T-helper 1 cell treated with Interleukin-12 subunit alpha and Interleukin-12 subunit beta and Interleukin-4 antibody, amounts not matched to agents 30 μg/mL and 1 μg/mL, for 36 hours (primary cell): ENCODE measurements at regions not wholly inside any gene's neighbourhood (a gene's known extent, or its start where the extent isn't known, plus 50 kb on each side); places are given as distances from the start of the nearest gene placed in this dataset.

Experiments
- H3K27ac Mint-ChIP-seq: one replicate; pipeline ENCODE4 v1.8.0; 2021; ENCODE audit warnings: mild to moderate bottlenecking, mixed read lengths
- H3K27me3 Mint-ChIP-seq: one replicate; pipeline ENCODE4 v1.8.0; 2021; ENCODE audit warnings: low read depth, mixed read lengths
- H3K36me3 Mint-ChIP-seq: one replicate; pipeline ENCODE4 v1.8.0; 2021; ENCODE audit warnings: low read depth, mixed read lengths
- H3K4me1 Mint-ChIP-seq: one replicate; pipeline ENCODE4 v1.8.0; 2021; ENCODE audit warnings: low read depth, mixed read lengths
- H3K4me3 Mint-ChIP-seq: one replicate; pipeline ENCODE4 v1.8.0; 2021; ENCODE audit warnings: mild to moderate bottlenecking, moderate library complexity, mixed read lengths
- H3K9me3 Mint-ChIP-seq: one replicate; pipeline ENCODE4 v1.8.0; 2021; ENCODE audit warnings: mixed read lengths

DNA sequence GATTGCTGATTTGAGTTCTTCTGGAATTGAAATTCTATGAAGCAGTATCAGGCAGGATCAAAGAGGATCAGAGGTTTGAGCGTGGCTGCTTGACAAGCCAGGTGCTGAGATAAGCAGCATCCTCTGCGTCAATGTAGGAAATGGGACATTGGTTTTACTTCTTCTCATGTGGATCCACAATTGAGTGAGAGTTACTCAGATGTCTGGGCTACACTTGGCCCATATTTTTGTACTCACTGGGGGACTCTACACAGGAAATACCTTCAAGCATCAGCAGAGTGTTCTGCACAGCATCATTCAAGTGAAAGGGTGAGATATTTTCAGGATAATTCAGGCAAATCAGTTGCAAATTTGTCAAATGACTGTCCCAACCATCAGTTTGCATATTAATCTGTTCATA lies 613.9 kb upstream of the ARID1B start:
- no peak overlapping the region for H3K4me3 Mint-ChIP-seq
- no peaks in the 10 kb centered on the region for H3K36me3 Mint-ChIP-seq
- H3K4me1 Mint-ChIP-seq, result peaks cover 10% of the 10 kb centered on the region
- peaks cover 3% of the 10 kb centered on the region for H3K27me3 Mint-ChIP-seq
- no peak overlapping the region for H3K27ac Mint-ChIP-seq
- H3K9me3 Mint-ChIP-seq, result no peaks in the 10 kb centered on the region

- Mint-ChIP-seq H3K9me3 (no peaks in the 10 kb centered on the region), H3K4me3 (no peak overlapping the region), H3K27ac (no peak overlapping the region), H3K27me3 (no peaks in the 10 kb centered on the region), H3K36me3 (no peaks in the 10 kb centered on the region), H3K4me1 (peaks cover 4% of the 10 kb centered on the region)
Observed at GRCh38 chr6:156161471-156161870, 615.7 kb upstream of the ARID1B start.

GRCh38 chr6:156160795-156161165 lies 616.4 kb upstream of the ARID1B start:
- H3K36me3 Mint-ChIP-seq, result no peaks in the 10 kb centered on the region
- H3K9me3 Mint-ChIP-seq, result no peaks in the 10 kb centered on the region
- H3K27ac Mint-ChIP-seq, result no peak overlapping the region
- peaks cover 4% of the 10 kb centered on the region for H3K4me1 Mint-ChIP-seq
- no peaks in the 10 kb centered on the region for H3K27me3 Mint-ChIP-seq
- H3K4me3 Mint-ChIP-seq, result no peak overlapping the region

GRCh38 chr6:156160007-156160794 lies 617.0 kb upstream of the ARID1B start:
- Mint-ChIP-seq H3K9me3 (no peaks in the 10 kb centered on the region), H3K27ac (no peak overlapping the region), H3K27me3 (no peaks in the 10 kb centered on the region), H3K36me3 (no peaks in the 10 kb centered on the region), H3K4me3 (no peak overlapping the region), H3K4me1 (peaks cover 4% of the 10 kb centered on the region)

- Mint-ChIP-seq H3K27ac (no peak overlapping the region), H3K36me3 (no peaks in the 10 kb centered on the region), H3K27me3 (no peaks in the 10 kb centered on the region), H3K4me3 (no peak overlapping the region), H3K9me3 (no peaks in the 10 kb centered on the region), H3K4me1 (no peaks in the 10 kb centered on the region)
Observed at GRCh38 chr6:156154896-156155295, 622.3 kb upstream of the ARID1B start.

- Mint-ChIP-seq H3K36me3 (no peaks in the 10 kb centered on the region), H3K27me3 (no peaks in the 10 kb centered on the region), H3K9me3 (peaks cover 16% of the 10 kb centered on the region), H3K4me3 (no peak overlapping the region), H3K4me1 (no peaks in the 10 kb centered on the region), H3K27ac (no peak overlapping the region)
Observed at GRCh38 chr6:156150391-156150790, 626.8 kb upstream of the ARID1B start.

- H3K4me3 Mint-ChIP-seq, result no peak overlapping the region
- H3K27me3 Mint-ChIP-seq, result no peaks in the 10 kb centered on the region
- no peaks in the 10 kb centered on the region for H3K4me1 Mint-ChIP-seq
- H3K9me3 Mint-ChIP-seq, result peaks cover 48% of the 10 kb centered on the region
- H3K36me3 Mint-ChIP-seq, result peaks cover 3% of the 10 kb centered on the region
- H3K27ac Mint-ChIP-seq, result no peak overlapping the region
Observed at GRCh38 chr6:156146891-156147290, 630.3 kb upstream of the ARID1B start.

- Mint-ChIP-seq H3K4me3 (no peak overlapping the region), H3K27ac (no peak overlapping the region), H3K27me3 (no peaks in the 10 kb centered on the region), H3K9me3 (peaks cover 25% of the 10 kb centered on the region), H3K36me3 (no peaks in the 10 kb centered on the region), H3K4me1 (no peaks in the 10 kb centered on the region)
Observed at GRCh38 chr6:156131221-156131903, 645.8 kb upstream of the ARID1B start.

- Mint-ChIP-seq H3K4me1 (no peaks in the 10 kb centered on the region), H3K36me3 (no peaks in the 10 kb centered on the region), H3K27me3 (no peaks in the 10 kb centered on the region), H3K27ac (no peak overlapping the region), H3K4me3 (no peak overlapping the region), H3K9me3 (no peaks in the 10 kb centered on the region)
Observed at GRCh38 chr6:156126535-156126934, 650.6 kb upstream of the ARID1B start.

- Mint-ChIP-seq H3K4me3 (no peak overlapping the region), H3K9me3 (no peaks in the 10 kb centered on the region), H3K36me3 (no peaks in the 10 kb centered on the region), H3K4me1 (no peaks in the 10 kb centered on the region), H3K27me3 (no peaks in the 10 kb centered on the region), H3K27ac (no peak overlapping the region)
Observed at GRCh38 chr6:156125844-156126243, 651.3 kb upstream of the ARID1B start.

DNA sequence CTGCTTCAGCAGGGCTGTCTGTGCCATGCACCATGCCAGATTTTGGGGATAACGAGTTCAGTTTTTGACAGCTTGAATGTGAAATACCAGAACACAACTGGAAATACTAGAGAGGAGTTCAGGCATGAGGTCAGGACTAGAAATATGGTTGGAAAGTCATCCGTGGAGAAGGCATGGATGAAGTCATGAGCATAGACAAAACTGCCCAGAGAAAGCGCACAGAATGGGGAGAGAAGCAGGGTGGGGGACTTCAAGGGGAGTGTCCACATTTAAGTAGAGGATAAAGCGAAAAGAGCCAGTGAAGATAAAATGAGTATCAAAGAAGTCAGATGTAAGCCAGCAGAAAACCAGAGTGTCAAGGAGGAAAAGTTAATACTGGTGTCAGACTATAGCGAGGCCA lies 653.4 kb upstream of the ARID1B start:
- no peaks in the 10 kb centered on the region for H3K27me3 Mint-ChIP-seq
- H3K36me3 Mint-ChIP-seq, result no peaks in the 10 kb centered on the region
- no peak overlapping the region for H3K4me3 Mint-ChIP-seq
- H3K9me3 Mint-ChIP-seq, result no peaks in the 10 kb centered on the region
- no peaks in the 10 kb centered on the region for H3K4me1 Mint-ChIP-seq
- no peak overlapping the region for H3K27ac Mint-ChIP-seq

- Mint-ChIP-seq H3K4me1 (no peaks in the 10 kb centered on the region), H3K27ac (no peak overlapping the region), H3K9me3 (no peaks in the 10 kb centered on the region), H3K4me3 (no peak overlapping the region), H3K27me3 (no peaks in the 10 kb centered on the region), H3K36me3 (no peaks in the 10 kb centered on the region)
Observed at GRCh38 chr6:156121973-156122372, 655.2 kb upstream of the ARID1B start.

GRCh38 chr6:156114541-156114940 lies 658.9 kb upstream of the NOX3 start:
- no peak overlapping the region for H3K27ac Mint-ChIP-seq

DNA sequence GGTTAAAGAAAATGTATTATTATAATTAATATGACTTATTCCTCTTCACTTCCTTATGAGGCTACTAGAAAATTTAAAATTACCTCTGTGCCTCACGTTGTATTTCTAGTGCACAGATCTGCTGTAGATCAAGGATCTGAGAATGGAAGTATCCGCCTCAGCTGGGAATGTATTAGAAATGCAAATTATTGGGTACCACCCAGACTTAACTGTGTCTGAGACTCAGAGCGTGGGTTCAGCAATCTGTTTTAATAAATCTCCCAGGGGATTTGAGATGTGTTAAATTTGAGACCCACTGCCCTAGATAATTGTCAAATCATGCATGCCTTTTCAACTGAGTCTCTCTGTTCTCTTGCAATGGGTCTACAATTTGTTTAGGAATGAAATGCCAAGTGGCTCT lies 658.0 kb upstream of the NOX3 start:
- Mint-ChIP-seq H3K9me3 (no peaks in the 10 kb centered on the region), H3K36me3 (no peaks in the 10 kb centered on the region), H3K27me3 (no peaks in the 10 kb centered on the region), H3K4me3 (no peak overlapping the region), H3K4me1 (no peaks in the 10 kb centered on the region), H3K27ac (no peak overlapping the region)

More at GRCh38 chr6:156114541-156114940, 658.9 kb upstream of the NOX3 start:
- Mint-ChIP-seq H3K27me3 (no peaks in the 10 kb centered on the region), H3K4me1 (no peaks in the 10 kb centered on the region), H3K9me3 (no peaks in the 10 kb centered on the region), H3K4me3 (no peak overlapping the region), H3K36me3 (no peaks in the 10 kb centered on the region)

DNA sequence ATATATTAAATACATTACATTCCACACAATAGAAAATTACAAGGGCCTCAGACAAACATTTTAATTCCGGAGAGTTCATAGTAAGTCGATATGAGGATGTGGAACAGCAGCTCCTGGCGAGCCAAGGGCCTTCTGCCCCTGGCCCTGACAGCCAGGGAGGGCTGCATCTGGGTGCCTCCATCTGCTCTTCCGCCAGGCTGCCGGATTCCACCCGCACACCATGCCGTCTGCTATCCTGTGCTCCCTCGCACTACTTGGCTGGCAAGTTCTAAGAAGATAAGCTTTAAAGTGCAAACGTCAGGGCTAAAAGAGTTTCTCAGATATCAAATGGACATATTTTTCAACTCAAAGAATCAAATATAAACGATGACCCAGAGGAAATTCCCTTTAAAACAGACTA lies 656.3 kb upstream of the NOX3 start:
- no peaks in the 10 kb centered on the region for H3K9me3 Mint-ChIP-seq
- H3K27me3 Mint-ChIP-seq, result no peaks in the 10 kb centered on the region
- H3K4me1 Mint-ChIP-seq, result no peaks in the 10 kb centered on the region
- H3K4me3 Mint-ChIP-seq, result no peak overlapping the region
- no peak overlapping the region for H3K27ac Mint-ChIP-seq
- no peaks in the 10 kb centered on the region for H3K36me3 Mint-ChIP-seq
